ENCODE measurements at regions not wholly inside any gene's neighbourhood (a gene's known extent, or its start where the extent isn't known, plus 50 kb on each side); places are given as distances from the start of the nearest gene placed in this dataset.

DNA sequence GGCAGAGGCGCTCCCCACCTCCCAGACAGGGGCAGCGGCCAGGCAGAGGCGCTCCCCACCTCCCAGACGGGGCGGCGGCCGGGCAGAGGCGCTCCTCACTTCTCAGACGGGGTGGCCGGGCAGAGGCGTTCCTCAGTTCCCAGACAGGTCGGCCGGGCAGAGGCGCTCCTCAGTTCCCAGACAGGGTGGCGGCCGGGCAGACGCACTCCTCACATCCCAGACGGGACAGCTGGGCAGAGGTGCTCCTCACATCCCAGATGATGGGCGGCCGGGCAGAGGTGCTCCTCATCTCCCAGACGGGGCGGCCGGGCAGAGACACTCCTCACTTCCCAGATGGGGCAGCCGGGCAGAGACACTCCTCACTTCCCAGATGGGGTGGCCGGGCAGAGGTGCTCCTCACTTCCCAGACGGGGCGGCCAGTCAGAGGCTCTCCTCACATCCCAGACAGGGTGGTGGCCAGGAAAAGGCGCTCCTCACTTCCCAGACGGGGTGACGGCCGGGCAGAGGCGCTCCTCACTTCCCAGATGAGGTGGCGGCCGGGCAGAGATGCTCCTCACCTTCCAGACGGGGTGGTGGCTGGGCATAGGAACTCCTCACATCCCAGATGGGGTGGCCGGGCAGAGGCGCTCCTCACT lies 75.1 kb downstream of the CARTPT start:
- TF ChIP-seq, protein P1, sequence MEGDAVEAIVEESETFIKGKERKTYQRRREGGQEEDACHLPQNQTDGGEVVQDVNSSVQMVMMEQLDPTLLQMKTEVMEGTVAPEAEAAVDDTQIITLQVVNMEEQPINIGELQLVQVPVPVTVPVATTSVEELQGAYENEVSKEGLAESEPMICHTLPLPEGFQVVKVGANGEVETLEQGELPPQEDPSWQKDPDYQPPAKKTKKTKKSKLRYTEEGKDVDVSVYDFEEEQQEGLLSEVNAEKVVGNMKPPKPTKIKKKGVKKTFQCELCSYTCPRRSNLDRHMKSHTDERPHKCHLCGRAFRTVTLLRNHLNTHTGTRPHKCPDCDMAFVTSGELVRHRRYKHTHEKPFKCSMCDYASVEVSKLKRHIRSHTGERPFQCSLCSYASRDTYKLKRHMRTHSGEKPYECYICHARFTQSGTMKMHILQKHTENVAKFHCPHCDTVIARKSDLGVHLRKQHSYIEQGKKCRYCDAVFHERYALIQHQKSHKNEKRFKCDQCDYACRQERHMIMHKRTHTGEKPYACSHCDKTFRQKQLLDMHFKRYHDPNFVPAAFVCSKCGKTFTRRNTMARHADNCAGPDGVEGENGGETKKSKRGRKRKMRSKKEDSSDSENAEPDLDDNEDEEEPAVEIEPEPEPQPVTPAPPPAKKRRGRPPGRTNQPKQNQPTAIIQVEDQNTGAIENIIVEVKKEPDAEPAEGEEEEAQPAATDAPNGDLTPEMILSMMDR (optimal IDR thresholded peaks at IDR 0.05 in 1 of 3, IDR thresholded peaks at IDR 0.05 in 1 of 3, conservative IDR thresholded peaks at IDR 0.05 in 1 of 3; ENCODE audit: extremely low read depth in 1 of 3, insufficient read depth in 2 of 3, low read length in 3 of 3): no peak
- no peak for TF ChIP-seq EZH2 (IDR thresholded peaks at IDR 0.05; ENCODE audit: low read length)
